ENCODE measurements at regions not wholly inside any gene's neighbourhood (a gene's known extent, or its start where the extent isn't known, plus 50 kb on each side); places are given as distances from the start of the nearest gene placed in this dataset.

GRCh38 chr5:144947023-144947422, 776.4 kb downstream of the KCTD16 start:
- no peak for TF ChIP-seq POLR2A (IDR thresholded peaks at IDR 0.05)
- TF ChIP-seq, protein P1, sequence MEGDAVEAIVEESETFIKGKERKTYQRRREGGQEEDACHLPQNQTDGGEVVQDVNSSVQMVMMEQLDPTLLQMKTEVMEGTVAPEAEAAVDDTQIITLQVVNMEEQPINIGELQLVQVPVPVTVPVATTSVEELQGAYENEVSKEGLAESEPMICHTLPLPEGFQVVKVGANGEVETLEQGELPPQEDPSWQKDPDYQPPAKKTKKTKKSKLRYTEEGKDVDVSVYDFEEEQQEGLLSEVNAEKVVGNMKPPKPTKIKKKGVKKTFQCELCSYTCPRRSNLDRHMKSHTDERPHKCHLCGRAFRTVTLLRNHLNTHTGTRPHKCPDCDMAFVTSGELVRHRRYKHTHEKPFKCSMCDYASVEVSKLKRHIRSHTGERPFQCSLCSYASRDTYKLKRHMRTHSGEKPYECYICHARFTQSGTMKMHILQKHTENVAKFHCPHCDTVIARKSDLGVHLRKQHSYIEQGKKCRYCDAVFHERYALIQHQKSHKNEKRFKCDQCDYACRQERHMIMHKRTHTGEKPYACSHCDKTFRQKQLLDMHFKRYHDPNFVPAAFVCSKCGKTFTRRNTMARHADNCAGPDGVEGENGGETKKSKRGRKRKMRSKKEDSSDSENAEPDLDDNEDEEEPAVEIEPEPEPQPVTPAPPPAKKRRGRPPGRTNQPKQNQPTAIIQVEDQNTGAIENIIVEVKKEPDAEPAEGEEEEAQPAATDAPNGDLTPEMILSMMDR (IDR thresholded peaks at IDR 0.05): no peak
